CD4-positive, alpha-beta T cell (primary cell): ENCODE measurements at regions not wholly inside any gene's neighbourhood (a gene's known extent, or its start where the extent isn't known, plus 50 kb on each side); places are given as distances from the start of the nearest gene placed in this dataset.

Source experiments
- ATAC-seq: fragments of 200-7000 bp; cut with Tn5 transposase; one replicate; pipeline ENCODE4 v1.10.0; 2022; ENCODE audit warnings: mild to moderate bottlenecking; ENCODE audit not compliant: poor library complexity
- CTCF ChIA-PET: fragments of 350-600 bp; sonication (Branson Sonifier 250); formaldehyde crosslinking; loops from one replicate; lab custom pipeline; 2021; ENCODE audit warnings: antibody characterized with exemption, inconsistent platforms; lab: Charles Lee
- POLR2A ChIA-PET: fragments of 350-600 bp; sonication (Branson Sonifier 250); formaldehyde crosslinking; loops from one replicate; lab custom pipeline; 2021; ENCODE audit warnings: antibody characterized with exemption, inconsistent platforms; lab: Charles Lee
- DNase-seq, 14 experiments: peaks; one replicate each; pipeline ENCODE4 v3.0.0-alpha.2; 2013 to 2020; ENCODE audit warnings: mixed read lengths in 2 of 14
- H3K27ac ChIP-seq, 2 donors: one replicate each; pipeline versions ENCODE4 v1.5.1 to v1.7.0; 2013; ENCODE audit warnings: low read length in 2 of 2, low read depth in 1 of 2, mild to moderate bottlenecking in 1 of 2
- H3K27me3 ChIP-seq, 2 experiments: 1 replicate in 1 of 2; 2 replicates in 1 of 2; pipeline versions ENCODE4 v1.6.1 to v1.7.0; 2013; ENCODE audit warnings: low read length in 2 of 2, control low read depth in 1 of 2, mild to moderate bottlenecking in 1 of 2, moderate library complexity in 1 of 2; ENCODE audit not compliant: insufficient read depth in 2 of 2, control insufficient read depth in 1 of 2
- H3K36me3 ChIP-seq: one replicate; pipeline ENCODE4 v1.6.1; 2013; ENCODE audit warnings: low read length, control low read depth; ENCODE audit not compliant: insufficient read depth
- H3K4me1 ChIP-seq: one replicate; pipeline ENCODE4 v1.6.1; 2013; ENCODE audit warnings: low read length, control low read depth; ENCODE audit not compliant: insufficient read depth
- H3K4me3 ChIP-seq: one replicate; pipeline ENCODE4 v1.5.1; 2013; ENCODE audit warnings: mild to moderate bottlenecking, low read length, moderate library complexity
- H3K9me3 ChIP-seq, 2 experiments: 1 replicate in 1 of 2; 2 replicates in 1 of 2; pipeline versions ENCODE4 v1.6.1 to v1.7.0; 2013; ENCODE audit warnings: low read length in 2 of 2, mild to moderate bottlenecking in 2 of 2, control low read depth in 1 of 2, moderate library complexity in 1 of 2; ENCODE audit not compliant: control insufficient read depth in 1 of 2, insufficient read depth in 1 of 2
- H3K27ac Mint-ChIP-seq: one replicate; pipeline ENCODE4 v1.8.0; 2020; ENCODE audit warnings: mixed read lengths
- H3K27me3 Mint-ChIP-seq: one replicate; pipeline ENCODE4 v1.8.0; 2021; ENCODE audit warnings: mixed read lengths
- H3K36me3 Mint-ChIP-seq: one replicate; pipeline ENCODE4 v1.8.0; 2021; ENCODE audit warnings: low read depth, mixed read lengths
- H3K4me1 Mint-ChIP-seq: one replicate; pipeline ENCODE4 v1.8.0; 2021; ENCODE audit warnings: low read depth, mixed read lengths
- H3K4me3 Mint-ChIP-seq: one replicate; pipeline ENCODE4 v1.8.0; 2020; ENCODE audit warnings: mild to moderate bottlenecking, mixed read lengths
- H3K9me3 Mint-ChIP-seq: one replicate; pipeline ENCODE4 v1.8.0; 2020; ENCODE audit warnings: mixed read lengths
- intact Hi-C, 2 experiments: fragments of 100-400 bp; cut with DNase I in 1 of 2; cut with micrococcal nuclease in 1 of 2; formaldehyde crosslinking; loops; one replicate each; pipeline versions ENCODE4 v1.15.1 to v1.9.0; 2023 to 2025; cut with DNase I, micrococcal nuclease
- TF ChIP-seq, protein P1 (sequence below): fragments of 200-600 bp; IDR thresholded peaks from one replicate; pipeline ENCODE4 v1.8.0; 2022; ENCODE audit warnings: antibody characterized with exemption, mild to moderate bottlenecking

DNA sequence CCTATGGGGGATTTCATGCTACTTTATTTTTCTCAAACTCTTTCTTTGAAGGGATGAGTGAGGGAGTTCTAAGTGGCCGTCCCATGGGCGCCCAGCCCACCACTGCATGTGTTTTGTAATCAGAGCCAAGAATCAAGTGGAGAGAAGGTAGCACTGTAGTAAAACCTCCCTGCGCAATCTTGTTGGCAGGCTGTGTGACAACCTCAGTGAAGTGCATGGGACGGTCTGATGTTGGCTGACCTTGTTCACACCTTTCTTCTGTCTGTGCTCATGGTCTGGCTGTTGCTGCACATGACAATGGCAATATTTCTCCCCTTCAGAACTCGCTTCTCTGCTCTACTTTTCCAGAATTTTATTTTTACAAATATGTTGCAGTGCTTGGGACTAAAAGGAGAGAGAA is 71.2 kb upstream of the SHISA3 start:
- TF ChIP-seq, protein P1, sequence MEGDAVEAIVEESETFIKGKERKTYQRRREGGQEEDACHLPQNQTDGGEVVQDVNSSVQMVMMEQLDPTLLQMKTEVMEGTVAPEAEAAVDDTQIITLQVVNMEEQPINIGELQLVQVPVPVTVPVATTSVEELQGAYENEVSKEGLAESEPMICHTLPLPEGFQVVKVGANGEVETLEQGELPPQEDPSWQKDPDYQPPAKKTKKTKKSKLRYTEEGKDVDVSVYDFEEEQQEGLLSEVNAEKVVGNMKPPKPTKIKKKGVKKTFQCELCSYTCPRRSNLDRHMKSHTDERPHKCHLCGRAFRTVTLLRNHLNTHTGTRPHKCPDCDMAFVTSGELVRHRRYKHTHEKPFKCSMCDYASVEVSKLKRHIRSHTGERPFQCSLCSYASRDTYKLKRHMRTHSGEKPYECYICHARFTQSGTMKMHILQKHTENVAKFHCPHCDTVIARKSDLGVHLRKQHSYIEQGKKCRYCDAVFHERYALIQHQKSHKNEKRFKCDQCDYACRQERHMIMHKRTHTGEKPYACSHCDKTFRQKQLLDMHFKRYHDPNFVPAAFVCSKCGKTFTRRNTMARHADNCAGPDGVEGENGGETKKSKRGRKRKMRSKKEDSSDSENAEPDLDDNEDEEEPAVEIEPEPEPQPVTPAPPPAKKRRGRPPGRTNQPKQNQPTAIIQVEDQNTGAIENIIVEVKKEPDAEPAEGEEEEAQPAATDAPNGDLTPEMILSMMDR, result no peak
- Histone ChIP-seq H3K27me3 (peaks cover 0 to 4% of the 10 kb centered on the region in 2 experiments), H3K4me1 (no peaks in the 10 kb centered on the region), H3K27ac (no peak overlapping the region), H3K4me3 (no peak overlapping the region), H3K36me3 (no peaks in the 10 kb centered on the region), H3K9me3 (peaks cover 0 to 4% of the 10 kb centered on the region in 2 experiments)
- ChIA-PET CTCF (no interaction called here), POLR2A (no interaction called here)
- intact Hi-C loops, result no loop called here
- ATAC-seq, result no peak
- Mint-ChIP-seq H3K9me3 (peaks cover 2% of the 10 kb centered on the region), H3K27me3 (peaks cover 15% of the 10 kb centered on the region), H3K4me3 (no peak overlapping the region), H3K36me3 (no peaks in the 10 kb centered on the region), H3K4me1 (no peaks in the 10 kb centered on the region), H3K27ac (no peak overlapping the region)
- DNase-seq, result no peak

DNA sequence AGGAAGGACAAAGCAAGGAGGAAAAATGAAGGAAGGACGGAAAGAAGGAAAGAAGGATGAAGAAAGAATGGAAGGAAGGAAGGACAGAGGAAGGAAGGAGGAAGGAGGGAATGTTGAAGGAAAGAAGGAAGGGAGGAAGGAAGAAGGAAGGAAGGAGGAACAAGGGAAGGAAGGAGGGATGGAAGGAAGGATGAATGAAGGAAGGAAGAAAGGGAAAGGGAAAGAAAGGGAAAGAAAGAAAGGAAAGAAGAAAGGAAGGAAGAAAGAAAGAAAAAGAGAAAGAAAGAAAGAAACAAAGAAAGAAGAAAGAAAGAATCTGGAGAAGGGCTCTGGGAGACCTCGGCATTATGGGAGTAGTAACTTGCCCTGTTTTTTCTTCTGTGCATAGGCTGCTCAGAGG is 70.8 kb upstream of the SHISA3 start:
- ATAC-seq (no peak), DNase-seq (no peak)
- Histone ChIP-seq H3K4me3 (no peak overlapping the region), H3K27ac (no peak overlapping the region), H3K27me3 (peaks cover 0 to 4% of the 10 kb centered on the region in 2 experiments), H3K36me3 (no peaks in the 10 kb centered on the region), H3K9me3 (peaks cover 0 to 4% of the 10 kb centered on the region in 2 experiments), H3K4me1 (no peaks in the 10 kb centered on the region)
- Mint-ChIP-seq H3K4me1 (no peaks in the 10 kb centered on the region), H3K27ac (no peak overlapping the region), H3K36me3 (no peaks in the 10 kb centered on the region), H3K27me3 (peaks cover 14% of the 10 kb centered on the region), H3K9me3 (peaks cover 2% of the 10 kb centered on the region), H3K4me3 (no peak overlapping the region)
- TF ChIP-seq, protein P1, result no peak
- ChIA-PET CTCF (no interaction called here), POLR2A (no interaction called here)
- intact Hi-C loops, result no loop called here

DNA sequence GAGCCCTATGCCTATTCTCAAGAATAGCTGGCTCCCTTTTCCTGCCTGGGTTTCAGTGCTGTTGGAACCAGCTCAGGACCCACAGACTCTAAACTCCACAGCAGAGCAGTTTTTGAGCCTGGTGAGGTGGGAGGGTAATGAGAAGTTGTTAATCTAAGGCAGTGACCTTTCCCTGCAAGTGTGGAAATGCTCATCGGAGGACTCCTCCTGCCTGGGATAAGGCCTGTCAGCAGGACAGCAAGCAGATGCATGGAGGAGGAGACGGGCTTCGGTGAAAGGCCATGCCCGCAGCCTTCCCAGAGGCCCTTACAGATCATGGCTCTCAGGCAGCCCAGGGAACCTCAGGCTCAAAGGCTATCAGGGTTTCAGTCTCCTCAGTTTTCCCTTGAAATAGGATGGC is 70.0 kb upstream of the SHISA3 start:
- no peak overlapping the region for H3K4me3 Mint-ChIP-seq
- H3K9me3 ChIP-seq, result peaks cover 0 to 4% of the 10 kb centered on the region in 2 experiments
- H3K27ac Mint-ChIP-seq, result no peak overlapping the region
- POLR2A ChIA-PET, result no interaction called here
- peaks cover 2% of the 10 kb centered on the region for H3K9me3 Mint-ChIP-seq
- peaks cover 0 to 4% of the 10 kb centered on the region in 2 experiments for H3K27me3 ChIP-seq
- DNase-seq (no peak), ATAC-seq (no peak)
- no peaks in the 10 kb centered on the region for H3K36me3 Mint-ChIP-seq
- peaks cover 14% of the 10 kb centered on the region for H3K27me3 Mint-ChIP-seq
- no peaks in the 10 kb centered on the region for H3K4me1 ChIP-seq
- H3K4me1 Mint-ChIP-seq, result no peaks in the 10 kb centered on the region
- no peak overlapping the region for H3K4me3 ChIP-seq
- intact Hi-C loops, result no loop called here
- TF ChIP-seq, protein P1, result no peak
- H3K27ac ChIP-seq, result no peak overlapping the region
- CTCF ChIA-PET, result no interaction called here
- no peaks in the 10 kb centered on the region for H3K36me3 ChIP-seq
